ENCODE measurements at regions not wholly inside any gene's neighbourhood (a gene's known extent, or its start where the extent isn't known, plus 50 kb on each side); places are given as distances from the start of the nearest gene placed in this dataset.

- no peak for TF ChIP-seq POLR2AphosphoS5 (IDR thresholded peaks at IDR 0.05; ENCODE audit: insufficient read depth, low read depth, low read length)
- TF ChIP-seq EZH2 (IDR thresholded peaks at IDR 0.05; ENCODE audit: borderline replicate concordance, low read depth, low read length, severe bottlenecking): no peak
- TF ChIP-seq CTCF (IDR thresholded peaks at IDR 0.05; ENCODE audit: extremely low read depth in 1 of 2, insufficient read depth in 1 of 2, low read depth in 1 of 2, low read length in 2 of 2): no peak
These were observed 63.4 kb upstream of the AP1S2 start for GRCh38 chrX:15918003-15918402.
